IMR-90 (cell line): ENCODE measurements at regions not wholly inside any gene's neighbourhood (a gene's known extent, or its start where the extent isn't known, plus 50 kb on each side); places are given as distances from the start of the nearest gene placed in this dataset.

Experiments used
- ATAC-seq: fragments of 200-7000 bp; cut with Tn5 transposase; 2 replicates; pipeline ENCODE4 v1.9.1; 2020; ENCODE audit warnings: low read depth, mild to moderate bottlenecking, moderate library complexity
- BruUV-seq: library from RNA; stranded (reverse); fragments of 400-500 nt; replicated peaks from 2 replicates; lab custom pipeline; 2021; lab: Mats Ljungman, UMichigan
- CTCF ChIA-PET: fragments of 300-600 bp; formaldehyde crosslinking; extraction: SDS; loops from one replicate; lab custom pipeline; 2021; ENCODE audit warnings: antibody characterized with exemption; lab: Yijun Ruan, JAX
- POLR2A ChIA-PET: fragments of 300-600 bp; sonication (Branson Sonifier 250); formaldehyde crosslinking; loops from one replicate; lab custom pipeline; 2022; ENCODE audit warnings: antibody characterized with exemption; ENCODE audit not compliant: unreplicated experiment; lab: Charles Lee
- DNase-seq: peaks from one replicate; pipeline ENCODE4 v3.0.0; 2013
- H2AFZ ChIP-seq: replicated peaks from 2 replicates; pipeline ENCODE3; 2013; ENCODE audit warnings: low read length, mild to moderate bottlenecking; ENCODE audit not compliant: poor library complexity
- H2AK5ac ChIP-seq: 2 replicates; pipeline ENCODE4 v1.6.1; 2013; ENCODE audit warnings: low read depth, low read length, inconsistent platforms
- H2AK9ac ChIP-seq: replicated peaks from 2 replicates; pipeline ENCODE3; 2013; ENCODE audit warnings: mild to moderate bottlenecking, low read depth, low read length, moderate library complexity; ENCODE audit not compliant: poor library complexity
- H2BK120ac ChIP-seq: 2 replicates; pipeline ENCODE4 v1.6.1; 2013; ENCODE audit warnings: low read depth, low read length, inconsistent platforms
- H2BK15ac ChIP-seq: 3 replicates; pipeline ENCODE4 v1.6.1; 2013; ENCODE audit warnings: low read depth, low read length, inconsistent platforms
- H2BK20ac ChIP-seq: 2 replicates; pipeline ENCODE4 v1.6.1; 2013; ENCODE audit warnings: low read depth, mild to moderate bottlenecking, inconsistent platforms, low read length, moderate library complexity
- H2BK5ac ChIP-seq: 2 replicates; pipeline ENCODE4 v1.6.1; 2013; ENCODE audit warnings: mild to moderate bottlenecking, low read depth, low read length, inconsistent platforms; ENCODE audit not compliant: poor library complexity, severe bottlenecking
- H3K14ac ChIP-seq: replicated peaks from 2 replicates; pipeline ENCODE4 v1.6.1; 2013; ENCODE audit warnings: low read depth, low read length, inconsistent platforms
- H3K18ac ChIP-seq: 2 replicates; pipeline ENCODE4 v1.6.1; 2013; ENCODE audit warnings: low read depth, low read length, control low read depth
- H3K23ac ChIP-seq: 2 replicates; pipeline ENCODE4 v1.6.1; 2013; ENCODE audit warnings: low read depth, low read length, inconsistent platforms
- H3K27ac ChIP-seq: 2 replicates; pipeline ENCODE4 v1.5.1; 2013; ENCODE audit warnings: mild to moderate bottlenecking, control low read depth, low read length; ENCODE audit not compliant: insufficient read depth
- H3K27me3 ChIP-seq: 2 replicates; pipeline ENCODE4 v1.6.1; 2013; ENCODE audit warnings: low read length; ENCODE audit not compliant: control insufficient read depth, insufficient read depth
- H3K36me3 ChIP-seq: 2 replicates; pipeline ENCODE4 v1.6.1; 2013; ENCODE audit warnings: low read length, mixed read lengths; ENCODE audit not compliant: control insufficient read depth, insufficient read depth
- H3K4ac ChIP-seq: 2 replicates; pipeline ENCODE4 v1.6.1; 2013; ENCODE audit warnings: low read depth, low read length, inconsistent platforms
- H3K4me1 ChIP-seq: 2 replicates; pipeline ENCODE4 v1.6.1; 2013; ENCODE audit warnings: low read length, mixed read lengths; ENCODE audit not compliant: control insufficient read depth, insufficient read depth
- H3K4me2 ChIP-seq: 2 replicates; pipeline ENCODE4 v1.6.1; 2013; ENCODE audit warnings: low read depth, mild to moderate bottlenecking, control low read depth, low read length, moderate library complexity
- H3K4me3 ChIP-seq: 2 replicates; pipeline ENCODE4 v1.5.1; 2013; ENCODE audit warnings: low read depth, mild to moderate bottlenecking, control low read depth, low read length, moderate library complexity; ENCODE audit not compliant: insufficient read depth
- H3K56ac ChIP-seq: 2 replicates; pipeline ENCODE4 v1.6.1; 2013; ENCODE audit warnings: low read length, inconsistent platforms; ENCODE audit not compliant: insufficient read depth; ENCODE audit errors: extremely low read depth
- H3K79me1 ChIP-seq, 2 experiments: 2 replicates each; pipeline ENCODE4 v1.6.1; 2013; ENCODE audit warnings: low read length in 2 of 2, inconsistent platforms in 1 of 2, low read depth in 1 of 2
- H3K9ac ChIP-seq: 2 replicates; pipeline ENCODE4 v1.6.1; 2013; ENCODE audit warnings: low read depth, low read length, control low read depth
- H3K9me1 ChIP-seq: 2 replicates; pipeline ENCODE4 v1.6.1; 2013; ENCODE audit warnings: low read length, inconsistent platforms; ENCODE audit not compliant: insufficient read depth
- H3K9me3 ChIP-seq: 2 replicates; pipeline ENCODE4 v1.6.1; 2013; ENCODE audit warnings: low read length; ENCODE audit not compliant: control insufficient read depth, insufficient read depth
- H4K20me1 ChIP-seq: 2 replicates; pipeline ENCODE4 v1.6.1; 2013; ENCODE audit warnings: low read length, inconsistent platforms; ENCODE audit not compliant: insufficient read depth
- H4K5ac ChIP-seq: 2 replicates; pipeline ENCODE4 v1.6.1; 2013; ENCODE audit warnings: mild to moderate bottlenecking, low read depth, low read length, control low read depth
- H4K8ac ChIP-seq, 2 experiments: 2 replicates each; pipeline ENCODE4 v1.6.1; 2013; ENCODE audit warnings: low read depth in 2 of 2, low read length in 2 of 2, control low read depth in 1 of 2, inconsistent platforms in 1 of 2
- H4K91ac ChIP-seq: 2 replicates; pipeline ENCODE4 v1.6.1; 2013; ENCODE audit warnings: low read depth, low read length, inconsistent platforms; ENCODE audit not compliant: insufficient read depth
- BHLHE40 ChIP-seq: fragments of 150-350 bp; IDR thresholded peaks from 2 replicates; pipeline ENCODE4 v1.6.1; 2016; ENCODE audit warnings: mild to moderate bottlenecking, low read depth, low read length
- CEBPB ChIP-seq: IDR thresholded peaks from 2 replicates; pipeline ENCODE4 v1.6.1; 2012; ENCODE audit warnings: low read depth, low read length, improper control_type of control experiment
- CHD1 ChIP-seq: IDR thresholded peaks from 2 replicates; pipeline ENCODE4 v1.6.1; 2012; ENCODE audit warnings: low read depth, low read length, improper control_type of control experiment
- FOS ChIP-seq: fragments of 150-350 bp; IDR thresholded peaks from 2 replicates; pipeline ENCODE4 v1.6.1; 2016; ENCODE audit warnings: low read depth, low read length
- MXI1 ChIP-seq: IDR thresholded peaks from 2 replicates; pipeline ENCODE4 v1.6.1; 2012; ENCODE audit warnings: low read depth, mild to moderate bottlenecking, low read length, moderate library complexity, borderline replicate concordance
- RAD21 ChIP-seq: IDR thresholded peaks from 2 replicates; pipeline ENCODE4 v1.6.1; 2012; ENCODE audit warnings: low read length, improper control_type of control experiment
- SMC3 ChIP-seq: fragments of 150-350 bp; IDR thresholded peaks from 2 replicates; pipeline ENCODE4 v1.6.1; 2016; ENCODE audit warnings: low read depth, mild to moderate bottlenecking, antibody characterized with exemption, low read length, moderate library complexity
- WGBS, 2 experiments: methylation state at CpG; one replicate each; pipeline versions ENCODE4 v1.1.5 to v1.1.7; 2013; ENCODE audit warnings: missing lambda C conversion rate in 2 of 2; ENCODE audit not compliant: insufficient read length in 1 of 2; ENCODE audit errors: extremely low coverage in 2 of 2; 5-methylcytosine and 5-hydroxymethylcytosine counted together
- dilution Hi-C: fragments of 300-500 bp; cut with HindIII; formaldehyde crosslinking; loops from one replicate; pipeline ENCODE4 v1.14.3; 2018; ENCODE audit warnings: low sequenced_read_pairs; ENCODE audit not compliant: unreplicated experiment
- in situ Hi-C: fragments of 300-500 bp; cut with MboI; formaldehyde crosslinking; loops from 3 replicates; pipeline ENCODE4 v1.14.3; 2019; ENCODE audit warnings: low sequenced_read_pairs, inconsistent platforms, mixed read lengths
- intact Hi-C: fragments of 100-400 bp; cut with micrococcal nuclease; formaldehyde crosslinking; loops from 2 replicates; pipeline ENCODE4 v1.10.0; 2022

DNA sequence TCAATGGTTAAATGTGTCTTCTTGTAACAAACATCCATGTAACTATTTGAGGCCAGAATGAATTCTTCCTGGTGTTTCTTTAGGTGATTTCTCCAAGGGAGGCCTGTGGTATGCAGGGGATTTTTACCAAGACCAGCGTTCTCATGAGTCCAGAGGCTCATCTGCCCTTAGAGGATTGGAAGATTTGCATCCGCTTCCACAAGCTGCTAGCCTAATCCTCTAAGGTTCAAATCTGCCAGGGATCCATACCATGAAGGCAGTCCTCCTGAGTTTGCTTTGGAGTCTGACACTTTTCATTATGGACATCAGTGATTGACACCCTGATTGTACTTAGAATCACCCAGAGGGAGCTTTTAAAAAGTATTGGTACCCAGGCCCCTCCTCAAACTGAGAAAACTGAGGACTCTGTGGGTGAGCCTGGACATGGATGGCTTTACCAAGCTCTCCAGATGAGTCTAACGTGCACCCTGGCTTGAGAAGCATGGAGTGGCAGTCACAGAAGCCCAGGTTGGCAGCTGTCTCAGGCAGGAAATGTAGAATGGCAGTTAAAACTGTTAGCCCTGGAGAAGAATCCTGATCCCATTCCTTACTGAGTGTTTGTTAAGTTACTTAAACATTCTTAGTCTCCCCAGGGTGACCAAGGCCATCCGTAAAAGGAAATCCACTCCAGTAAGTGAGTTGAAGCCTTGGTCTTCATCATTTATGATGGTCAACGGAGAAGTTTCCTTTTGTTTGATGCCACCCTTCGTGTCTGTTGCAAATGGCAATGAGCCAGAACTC lies 95.3 kb upstream of the RMDN2 start:
- ATAC-seq (peak; percentile 7), DNase-seq (no peak)
- Histone ChIP-seq H2BK15ac (peak overlapping the region; percentile 99), H3K23ac (peak overlapping the region; percentile 92), H3K36me3 (no peaks in the 10 kb centered on the region), H3K27ac (peak overlapping the region; percentile 98), H3K56ac (peak overlapping the region; percentile 81), H4K91ac (peak overlapping the region; percentile 97), H2AFZ (no peak overlapping the region), H2BK20ac (peak overlapping the region; percentile 98), H2AK5ac (peak overlapping the region; percentile 93), H3K9me3 (no peaks in the 10 kb centered on the region), H3K79me1 (peaks cover 0 to 29% of the 10 kb centered on the region in 2 experiments; a peak in 2 of 4 replicates), H4K20me1 (no peaks in the 10 kb centered on the region), H2BK120ac (peak overlapping the region; percentile 99), H3K9me1 (peaks cover 18% of the 10 kb centered on the region), H2BK5ac (peak overlapping the region; percentile 97), H3K4me2 (peak overlapping the region; percentile 23; the same call in 1 of the 2 replicates), H3K14ac (peak overlapping the region; percentile 95), H3K4me3 (no peak overlapping the region), H3K27me3 (no peaks in the 10 kb centered on the region), H3K18ac (peak overlapping the region; percentile 98), H3K9ac (peak overlapping the region; percentile 27), H4K8ac (peak overlapping the region; percentile 91 to 92), H3K4ac (peak overlapping the region; percentile 96), H4K5ac (peak overlapping the region; percentile 95), H3K4me1 (peaks cover 29% of the 10 kb centered on the region), H2AK9ac (peak overlapping the region; percentile 48)
- intact Hi-C loops, result loop anchor here (2.0 to 5.0 kb wide), 6 partner anchors 27 to 368 kb away; no protein-coding TSS in a partner anchor
- ChIA-PET CTCF (interaction anchor here (1.2 kb wide), 2 partner anchors 48 to 415 kb away, joined by 4 to 5 read pairs; no protein-coding TSS in a partner anchor), POLR2A (interaction anchor here (1.1 to 1.2 kb wide), 2 partner anchors 47 to 158 kb away, joined by 4 to 9 read pairs; no protein-coding TSS in a partner anchor)
- no peak for TF ChIP-seq FOS
- no peak for TF ChIP-seq CHD1
- no peak for TF ChIP-seq SMC3
- TF ChIP-seq MXI1, result no peak
- no peak for TF ChIP-seq CEBPB
- 0 out of 2 replicates have a peak, but pooled peaks have one; percentile 2 for TF ChIP-seq BHLHE40
- TF ChIP-seq RAD21, result no peak
- in situ Hi-C loops, result loop anchor here (5.0 kb wide), 2 partner anchors 158 to 418 kb away; partner anchors contain the start of gene CDC42EP3
- no TSS peak for BruUV-seq
- dilution Hi-C loops, result no loop called here
- WGBS, 2 experiments, result 57% methylated on average over 2 of the region's 6 CpGs; no CpG with 5 or more reads in 1 of the 2 experiments
